Globus pallidus (tissue), 1 donor: ENCODE measurements at regions not wholly inside any gene's neighbourhood (a gene's known extent, or its start where the extent isn't known, plus 50 kb on each side); places are given as distances from the start of the nearest gene placed in this dataset.

ENCODE experiments used
- DNase-seq: peaks from one replicate; pipeline ENCODE4 v3.0.0-alpha.2; 2015; ENCODE audit warnings: low spot score

DNA sequence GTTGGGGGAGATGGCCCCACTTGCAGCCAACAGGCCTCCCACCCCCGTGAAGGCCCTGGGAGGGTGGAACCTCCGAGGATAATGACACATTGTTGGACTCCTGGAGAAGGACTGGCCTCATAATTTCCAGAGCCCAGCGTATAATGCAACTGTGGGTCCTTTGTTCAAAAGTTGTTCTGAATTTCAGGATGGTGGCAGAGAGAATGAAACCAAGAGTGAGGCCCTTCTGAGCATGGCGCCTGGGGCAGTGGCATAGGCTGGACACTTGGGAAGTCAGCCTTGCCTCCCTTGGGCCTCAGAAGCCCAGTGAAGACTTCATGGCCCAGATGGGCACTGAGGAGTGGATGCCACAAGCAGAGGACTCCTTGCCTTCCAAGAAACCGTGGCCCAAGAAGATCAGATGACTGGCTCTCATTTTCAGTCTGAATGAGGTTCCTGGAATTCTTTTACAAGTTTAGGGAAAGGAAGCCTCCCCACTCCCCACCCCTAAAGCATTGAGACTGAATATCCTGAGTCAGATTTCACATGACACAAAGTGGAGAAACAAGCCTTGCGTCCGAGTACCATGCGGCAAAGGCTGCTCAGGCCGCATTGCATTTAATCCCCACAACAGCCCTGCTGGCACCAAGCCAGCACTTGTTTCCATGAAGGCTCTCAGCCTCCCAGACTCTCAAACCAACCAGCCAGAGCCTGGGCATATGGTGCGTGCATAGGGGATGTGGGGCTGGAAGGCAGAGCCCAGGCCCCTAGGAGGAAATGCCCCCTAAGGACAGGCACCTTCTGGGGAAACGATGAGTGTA is 96.7 kb upstream of the SMIM23 start:
- DNase-seq, result no peak

- DNase-seq, result no peak
Measured at GRCh38 chr5:171689853-171690417, 95.7 kb upstream of the SMIM23 start.

GRCh38 chr5:171692107-171692506 is 93.5 kb upstream of the SMIM23 start:
- DNase-seq, result no peak

DNA sequence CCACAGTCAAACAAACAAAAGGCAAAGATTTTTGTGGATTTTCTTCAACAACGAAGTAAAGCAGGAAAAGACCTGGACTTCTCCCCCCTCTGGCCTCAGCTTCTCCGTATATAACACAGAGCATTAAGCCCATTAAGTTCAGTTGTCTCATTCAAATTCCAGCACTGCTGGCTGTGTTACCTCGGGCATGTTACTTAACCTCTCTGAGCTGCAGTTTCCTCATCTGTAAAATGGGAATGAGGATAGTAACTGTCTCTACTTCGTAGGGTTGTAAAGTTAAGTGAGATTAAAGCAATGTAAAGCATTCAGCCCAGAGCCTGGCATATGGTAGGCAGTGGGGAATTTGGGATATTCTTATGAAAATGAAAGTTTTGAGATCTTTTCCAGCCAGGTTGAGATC is 92.7 kb upstream of the SMIM23 start:
- no peak for DNase-seq

GRCh38 chr5:171693412-171693811 is 92.2 kb upstream of the SMIM23 start:
- no peak for DNase-seq

DNA sequence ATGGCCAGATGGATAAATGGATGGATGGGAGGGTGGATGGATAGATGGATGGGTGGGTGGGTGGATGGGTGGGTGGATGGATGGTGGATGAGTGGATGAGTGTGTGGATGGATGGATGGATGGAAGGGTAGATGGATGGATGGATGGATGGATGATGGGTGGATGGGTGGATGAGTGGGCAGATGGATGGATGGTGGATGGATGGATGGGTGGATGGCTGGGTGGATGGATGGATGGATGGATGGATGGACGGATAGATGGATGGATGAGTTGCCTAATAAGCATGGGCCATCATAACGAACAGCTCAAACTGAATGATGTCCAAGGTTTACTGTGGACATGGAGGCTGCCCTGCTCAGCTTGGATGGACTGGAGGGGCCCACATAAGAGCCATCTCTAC is 89.8 kb upstream of the SMIM23 start:
- DNase-seq, result no peak

DNA sequence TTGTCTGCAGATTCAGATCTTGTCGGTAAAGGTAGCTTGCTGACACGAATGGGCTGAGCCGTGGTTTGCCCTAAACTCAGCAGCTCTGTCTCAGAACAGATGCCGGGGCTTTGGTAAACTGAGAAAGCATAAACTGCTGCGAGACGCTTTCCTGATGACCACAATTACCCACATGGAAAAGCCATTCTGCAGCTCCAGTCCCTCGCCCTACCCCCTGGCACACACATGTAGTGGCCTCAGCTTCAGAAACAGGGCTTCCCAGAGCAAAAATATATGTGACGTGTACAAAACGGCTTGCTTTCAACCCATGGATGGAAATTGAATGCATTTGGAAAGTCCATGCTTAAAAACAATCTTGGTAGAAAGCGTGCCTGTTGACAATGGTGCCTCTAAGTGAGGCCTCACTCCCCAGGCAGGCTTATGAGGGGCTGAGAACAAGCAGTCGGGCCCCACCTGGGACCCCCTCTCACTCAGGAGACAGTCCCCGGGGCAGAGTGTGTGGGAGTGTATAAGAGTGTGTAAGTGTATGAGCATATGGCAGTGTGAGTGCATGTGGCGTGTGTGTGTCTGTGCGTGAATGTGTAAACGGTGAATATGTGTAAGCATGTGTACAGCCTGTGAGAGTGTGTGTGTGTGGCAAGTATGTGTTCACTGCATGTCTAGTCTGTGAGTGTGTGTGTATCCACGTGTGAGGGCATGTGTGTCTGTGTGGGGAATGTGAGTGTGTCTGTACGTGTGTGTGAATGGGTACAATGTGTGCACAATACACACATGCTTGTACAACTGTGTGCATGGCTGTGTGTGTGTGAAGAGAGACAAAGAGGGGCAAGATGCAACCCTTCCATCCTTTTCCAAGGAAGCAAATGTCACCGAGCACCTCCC is 88.2 kb upstream of the SMIM23 start:
- DNase-seq, result no peak

- no peak for DNase-seq
Measured at GRCh38 chr5:171700318-171700912, 85.2 kb upstream of the SMIM23 start.

GRCh38 chr5:171701100-171701541 is 84.5 kb upstream of the SMIM23 start:
- DNase-seq, result no peak

- DNase-seq, result no peak
Measured at GRCh38 chr5:171702135-171702770, 83.4 kb upstream of the SMIM23 start.

GRCh38 chr5:171703146-171703545 is 82.5 kb upstream of the SMIM23 start:
- DNase-seq, result no peak

- DNase-seq, result no peak
Measured at GRCh38 chr5:171705036-171705435, 80.6 kb upstream of the SMIM23 start.

DNA sequence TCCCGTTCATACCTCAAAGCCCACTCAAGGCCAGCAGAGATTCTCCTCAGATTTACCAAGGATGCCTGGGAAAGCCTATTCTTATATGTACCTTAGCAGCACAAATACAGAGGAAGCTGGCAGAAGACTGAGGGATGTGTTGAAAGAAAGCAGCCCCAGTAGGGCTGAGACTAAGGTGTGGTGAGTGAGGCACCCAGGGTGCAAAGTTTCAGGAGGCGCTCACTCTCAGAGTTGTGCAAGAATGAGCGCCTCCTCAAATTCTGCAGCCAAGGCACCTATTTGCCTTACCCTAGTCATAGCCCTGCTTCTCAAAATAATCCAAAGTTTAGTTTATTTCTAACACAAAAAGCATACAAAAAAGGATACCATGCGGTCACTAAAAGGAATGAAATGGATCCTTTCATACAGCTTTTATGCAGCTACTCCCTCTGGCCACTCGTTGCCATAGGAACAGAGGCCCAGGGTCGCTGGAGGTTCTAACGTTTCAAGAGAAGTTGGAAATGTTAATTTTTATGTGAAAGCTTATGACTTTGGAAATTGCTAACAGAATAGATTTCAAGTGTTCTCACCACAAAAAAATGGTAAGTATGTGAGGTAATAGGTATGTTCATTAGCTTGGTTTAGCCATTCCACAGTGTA is 79.7 kb upstream of the SMIM23 start:
- DNase-seq, result no peak

DNA sequence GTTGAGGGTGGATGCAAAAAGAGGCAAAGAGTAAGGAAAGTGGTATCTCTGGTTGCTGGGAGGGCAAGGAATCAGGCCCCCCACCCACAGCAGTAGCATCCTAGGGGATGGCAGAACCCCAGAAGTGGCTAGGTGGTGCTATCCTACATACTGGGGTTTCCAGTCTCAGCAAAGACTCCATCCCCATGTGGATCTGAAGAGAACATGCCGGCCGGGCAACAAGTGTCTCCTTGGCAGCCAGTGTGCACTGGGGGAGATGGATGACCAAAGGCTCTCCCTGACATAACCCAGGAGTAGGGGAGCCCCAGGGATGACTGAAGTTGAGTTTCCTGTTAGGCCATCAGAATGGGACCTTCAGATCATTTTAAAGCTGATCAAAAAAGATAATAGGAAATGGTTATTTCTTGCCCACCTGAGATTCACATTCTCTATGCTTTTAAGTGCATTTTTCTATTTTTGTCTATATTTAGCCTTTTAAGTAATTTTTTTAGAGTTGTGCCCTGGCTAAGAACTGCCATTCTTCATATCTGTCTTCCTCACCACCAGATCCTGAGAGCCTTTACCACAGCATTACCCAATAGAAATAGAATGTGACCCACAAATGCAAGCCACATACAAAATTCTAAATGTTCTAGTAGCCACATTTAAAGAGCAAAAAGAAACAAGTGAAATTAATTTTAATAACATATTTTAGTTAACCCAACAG is 78.7 kb upstream of the SMIM23 start:
- DNase-seq, result no peak

GRCh38 chr5:171707442-171707792 is 78.2 kb upstream of the SMIM23 start:
- DNase-seq, result no peak

DNA sequence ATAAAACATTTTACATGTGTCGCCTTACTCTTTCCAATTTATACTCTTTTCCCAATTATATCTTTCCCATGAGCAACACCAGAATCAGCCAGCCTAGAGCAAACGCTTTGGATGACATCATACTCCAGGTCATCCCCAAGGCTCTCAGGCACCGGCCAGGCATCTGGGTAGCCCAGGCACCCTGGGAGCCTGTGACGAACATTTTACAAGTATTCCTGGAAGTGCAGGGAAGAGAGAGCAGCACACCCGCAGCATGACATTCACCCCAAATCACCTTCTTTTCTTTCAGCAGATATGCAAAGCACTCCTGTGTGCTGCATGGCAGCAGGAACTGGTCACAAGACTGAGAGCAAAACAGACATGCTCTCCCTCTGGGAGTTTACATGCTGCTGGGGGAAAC is 75.7 kb upstream of the SMIM23 start:
- DNase-seq, result no peak

GRCh38 chr5:171710451-171711024 is 75.1 kb upstream of the SMIM23 start:
- DNase-seq, result no peak

- DNase-seq, result no peak
Measured at GRCh38 chr5:171711571-171711970, 74.0 kb upstream of the SMIM23 start.

- DNase-seq, result no peak
Measured at GRCh38 chr5:171712616-171713015, 73.0 kb upstream of the SMIM23 start.

DNA sequence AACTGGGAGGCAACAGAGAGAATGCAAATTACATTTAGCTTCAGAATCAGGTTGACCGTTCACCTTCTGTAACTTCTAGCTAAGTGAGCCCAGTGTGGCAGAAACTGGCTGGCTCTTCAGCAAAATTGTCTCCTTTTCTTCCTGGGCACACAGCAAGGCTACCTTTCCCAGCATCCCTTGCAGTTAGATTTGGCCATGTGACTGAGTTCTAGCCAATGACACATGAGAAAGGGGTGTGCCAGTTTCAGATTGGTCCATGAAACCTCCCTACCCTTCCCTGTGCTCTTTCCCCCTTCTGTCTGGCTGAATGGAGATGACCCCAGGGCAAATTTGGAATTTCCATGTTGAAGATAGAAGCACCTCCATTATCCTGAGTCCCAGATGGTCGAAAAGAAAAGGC is 72.5 kb upstream of the SMIM23 start:
- DNase-seq, result no peak

GRCh38 chr5:171714261-171714660 is 71.4 kb upstream of the SMIM23 start:
- no peak for DNase-seq
